Amniotic epithelial cell (primary cell): ENCODE measurements at regions not wholly inside any gene's neighbourhood (a gene's known extent, or its start where the extent isn't known, plus 50 kb on each side); places are given as distances from the start of the nearest gene placed in this dataset.

Source experiments
- DNase-seq: peaks from one replicate; pipeline ENCODE4 v3.0.0-alpha.2; 2010; ENCODE audit warnings: low read depth

DNA sequence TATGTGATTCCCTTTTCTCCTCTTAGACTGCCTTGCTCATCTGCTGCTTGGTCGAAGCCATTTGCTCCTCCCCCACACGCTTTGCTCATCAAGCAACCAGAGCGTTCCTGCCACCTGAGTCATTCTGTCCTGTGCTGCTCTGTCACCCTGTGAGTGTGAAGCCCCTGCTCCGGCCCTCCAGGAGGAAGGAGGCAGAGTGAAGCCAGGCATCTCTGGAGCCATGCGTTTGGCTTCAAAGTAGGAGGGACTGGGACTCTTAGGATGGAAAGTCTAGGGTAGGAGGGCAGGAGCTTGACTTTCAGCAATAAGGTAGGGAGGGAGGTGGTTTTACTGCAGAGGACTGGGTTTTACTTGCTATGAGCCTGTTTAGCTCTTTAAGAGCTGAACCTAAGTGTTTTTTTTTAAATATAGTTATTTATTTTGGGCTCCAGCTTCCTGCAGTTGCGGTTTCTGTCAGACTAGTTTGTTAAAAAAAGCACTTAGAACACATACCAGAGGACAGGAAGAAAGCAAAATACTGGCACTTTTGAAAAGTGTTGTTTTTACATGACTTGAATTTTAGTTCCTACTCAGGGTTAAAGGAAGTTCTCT lies 63.6 kb downstream of the SPINK2 start:
- DNase-seq: peak; percentile 92

DNA sequence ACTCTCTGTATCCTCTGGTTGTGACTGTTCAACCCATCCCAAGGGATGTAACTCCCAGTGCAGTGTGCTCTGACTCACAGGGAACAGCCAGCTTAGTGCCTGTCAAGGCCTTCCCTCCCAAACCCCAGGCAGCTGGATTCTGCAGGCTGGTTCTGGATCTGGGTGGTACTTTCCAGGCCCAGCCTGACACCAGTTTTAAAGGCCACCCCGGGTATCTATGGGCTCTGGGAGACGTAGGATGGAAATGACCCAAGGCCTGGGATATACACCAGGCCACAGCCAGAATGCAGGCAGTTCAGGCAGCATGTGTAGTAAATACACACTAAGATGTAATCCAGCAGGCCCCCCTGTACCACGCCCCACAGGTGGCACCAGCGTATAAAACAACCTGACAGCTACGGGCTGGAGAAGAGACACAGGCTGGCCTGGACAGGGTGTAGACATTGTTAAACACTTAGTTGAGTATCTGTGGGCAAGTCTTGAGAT lies 64.2 kb downstream of the SPINK2 start:
- peak; percentile 73 for DNase-seq

DNA sequence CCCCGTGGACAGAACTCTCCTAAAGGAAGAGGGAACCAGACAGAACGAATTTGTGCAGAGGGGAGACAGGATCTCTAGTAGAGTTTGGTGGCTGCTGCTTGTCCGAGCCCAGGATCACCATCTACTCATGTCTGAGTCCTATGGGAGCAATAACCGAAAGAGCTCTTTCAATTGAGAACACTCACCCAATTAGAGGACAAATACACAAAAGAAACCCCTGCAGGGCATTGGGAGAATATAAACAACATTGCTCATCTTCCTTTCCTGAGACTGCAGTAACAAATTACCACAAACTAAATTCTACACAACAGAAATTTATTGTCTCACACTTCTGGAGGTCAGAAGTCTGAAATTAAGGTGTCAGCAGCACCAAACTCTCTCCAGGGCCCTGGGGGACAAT lies 65.6 kb downstream of the SPINK2 start:
- no peak for DNase-seq

GRCh38 chr4:56752985-56753384 lies 68.5 kb downstream of the SPINK2 start:
- no peak for DNase-seq

DNA sequence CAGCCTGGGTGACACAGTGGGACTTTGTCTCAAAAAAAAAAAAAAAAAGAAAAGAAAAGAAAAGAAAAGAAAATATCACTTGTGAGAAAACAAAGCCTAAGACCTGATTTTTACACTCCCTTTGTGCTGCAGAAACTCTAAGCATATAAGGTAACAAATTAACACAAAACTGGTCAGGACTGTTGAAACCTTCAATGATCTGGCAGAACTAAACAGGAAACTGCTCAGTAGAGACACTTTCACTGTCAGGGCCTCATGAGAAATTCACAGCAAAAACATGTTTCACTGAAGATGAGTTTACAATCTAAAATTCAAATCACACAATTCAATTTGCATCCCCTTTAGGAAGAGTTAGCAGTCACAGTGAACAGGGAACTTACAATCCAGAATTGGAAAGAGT lies 69.1 kb upstream of the HOPX start:
- DNase-seq: no peak

DNA sequence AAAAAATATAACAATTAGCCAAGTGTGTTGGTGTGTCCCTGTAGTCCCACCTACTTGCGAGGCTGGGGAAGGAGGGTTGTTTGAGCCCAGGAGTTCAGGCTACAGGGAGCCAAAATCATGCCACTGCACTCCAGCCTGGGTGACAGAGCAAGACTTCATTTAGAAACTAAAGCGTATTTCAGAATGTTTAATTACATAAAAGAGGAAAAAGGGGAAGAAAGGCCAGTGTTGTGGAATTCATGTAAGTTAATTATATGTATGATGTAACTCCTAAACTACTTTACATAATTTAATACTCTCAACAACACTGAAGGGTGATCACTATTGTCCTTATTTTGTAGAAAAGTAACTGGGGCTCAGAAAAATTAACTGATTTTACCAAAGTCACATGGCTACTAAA lies 67.2 kb upstream of the HOPX start:
- no peak for DNase-seq

- DNase-seq: no peak
Observed at GRCh38 chr4:56746639-56747038, 65.5 kb upstream of the HOPX start.

GRCh38 chr4:56745042-56745441 lies 63.9 kb upstream of the HOPX start:
- peak; percentile 57 for DNase-seq

GRCh38 chr4:56744030-56744429 lies 62.9 kb upstream of the HOPX start:
- no peak for DNase-seq

DNA sequence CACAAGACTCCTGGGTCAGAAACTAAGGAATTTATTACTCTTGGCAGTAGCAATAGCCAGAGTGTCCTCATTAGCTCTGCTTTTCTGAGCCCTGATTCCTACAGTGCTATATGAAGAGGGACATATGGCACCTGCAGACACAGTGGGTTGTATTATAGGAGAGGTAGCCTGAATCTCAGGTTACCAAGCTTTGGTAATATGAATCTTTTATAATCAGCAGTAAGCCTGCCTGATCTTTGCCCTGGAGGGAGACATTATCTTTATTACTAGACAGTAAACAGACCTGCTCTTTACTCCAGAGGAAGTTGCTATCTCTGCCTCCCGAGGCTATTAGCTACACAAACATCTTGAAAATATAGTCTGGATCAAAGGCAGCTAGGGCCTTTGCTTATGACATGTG lies 62.5 kb upstream of the HOPX start:
- DNase-seq: peak; percentile 28

DNA sequence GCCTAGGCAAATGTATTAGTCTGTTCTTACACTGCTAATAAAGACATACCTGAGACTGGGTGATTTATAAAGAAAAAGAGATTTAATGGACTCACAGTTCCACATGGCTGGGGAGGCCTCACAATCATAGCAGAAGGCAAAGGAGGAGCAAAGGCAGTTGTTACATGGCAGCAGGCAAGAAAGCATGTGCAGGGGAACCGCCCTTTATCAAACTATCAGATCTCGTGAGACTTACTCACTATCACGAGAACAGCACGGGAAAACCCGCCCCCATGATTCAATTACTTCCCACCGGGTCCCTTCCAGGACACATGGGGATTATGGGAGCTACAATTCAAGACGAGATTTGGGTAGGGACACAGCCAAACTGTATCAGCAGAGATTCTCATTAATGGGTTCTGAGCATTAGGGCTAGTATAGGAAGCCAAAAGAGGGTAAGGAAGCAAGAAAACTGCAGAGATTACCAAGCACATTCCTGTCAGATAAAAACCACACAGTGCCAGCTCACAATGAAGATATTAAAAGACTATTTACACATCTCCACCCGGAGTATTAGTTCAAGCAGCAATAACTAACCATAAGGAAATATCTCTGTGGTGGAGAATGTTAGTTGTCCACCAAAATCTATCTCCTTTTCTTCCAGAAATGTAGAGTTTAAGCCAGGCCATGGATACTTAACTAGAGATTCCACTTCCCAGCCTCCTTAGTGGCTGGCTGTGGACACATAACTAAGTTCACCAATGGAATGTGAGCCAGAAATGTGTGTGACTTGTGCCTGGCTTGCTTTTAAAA lies 61.2 kb upstream of the HOPX start:
- peak; percentile 84 for DNase-seq

- DNase-seq: no peak
Observed at GRCh38 chr4:56741595-56741994, 60.5 kb upstream of the HOPX start.

- peak; percentile 86 for DNase-seq
Observed at GRCh38 chr4:56739066-56739777, 58.1 kb upstream of the HOPX start.

- no peak for DNase-seq
Observed at GRCh38 chr4:56737666-56738065, 56.6 kb upstream of the HOPX start.

DNA sequence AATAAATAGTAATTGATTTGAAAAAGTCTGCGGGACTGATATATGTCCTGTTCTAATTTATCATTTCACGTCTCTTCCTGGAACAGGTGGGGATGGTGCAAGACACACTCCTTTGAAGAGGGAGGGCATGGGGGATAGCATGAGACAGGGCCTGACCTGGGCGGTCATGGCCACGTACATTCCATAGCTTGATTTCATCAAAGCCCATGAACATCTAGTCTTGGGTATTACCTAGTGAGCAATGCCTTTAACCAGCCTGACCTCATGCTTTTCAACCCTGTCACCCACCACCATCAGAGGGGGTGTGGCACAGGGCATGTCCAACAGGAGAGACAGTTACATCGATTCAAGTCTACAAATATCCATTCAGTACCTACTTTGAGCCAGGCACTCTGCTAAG lies 52.3 kb upstream of the HOPX start:
- DNase-seq: no peak

- DNase-seq: peak; percentile 64
Observed at GRCh38 chr4:56732301-56732700, 51.2 kb upstream of the HOPX start.

DNA sequence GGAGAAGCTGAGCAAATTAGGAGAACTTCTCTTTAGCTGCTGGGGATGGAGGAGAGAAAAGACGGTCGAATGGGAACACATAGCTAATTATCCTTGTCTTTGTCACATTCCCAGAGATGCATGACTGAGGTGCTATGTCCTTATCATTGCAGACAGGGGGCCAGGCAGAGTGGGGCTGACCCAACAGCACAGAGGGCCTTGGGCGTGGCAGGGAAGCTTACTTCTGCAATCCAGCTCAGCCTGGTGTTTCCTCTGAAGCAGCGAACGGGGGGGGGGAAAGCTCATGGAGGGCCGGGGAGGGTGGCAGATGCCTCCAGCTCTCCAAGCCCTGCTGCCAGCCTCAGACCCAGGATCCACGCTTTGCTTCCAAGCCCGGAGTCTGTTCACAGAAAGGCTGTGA lies 50.8 kb upstream of the HOPX start:
- no peak for DNase-seq
